Left ventricle myocardium superior (tissue), 1 donor: ENCODE measurements at regions not wholly inside any gene's neighbourhood (a gene's known extent, or its start where the extent isn't known, plus 50 kb on each side); places are given as distances from the start of the nearest gene placed in this dataset.
"Not testable (repeated sequence)": the region's sequence is repeated elsewhere in the genome, so short reads cannot be mapped to it uniquely, and the experiment has no call there.

Experiments used
- ATAC-seq: fragments of 200-7000 bp; cut with Tn5 transposase; one replicate; pipeline ENCODE4 v1.9.1; 2020; ENCODE audit warnings: mild to moderate bottlenecking, moderate library complexity
- DNase-seq: peaks from one replicate; pipeline ENCODE4 v3.0.0-alpha.2; 2020
- intact Hi-C: fragments of 100-400 bp; cut with micrococcal nuclease; formaldehyde crosslinking; loops from one replicate; pipeline ENCODE4 v1.11.0; 2022
- donor health status: DM: no; HTN: yes; CAD: no; lungs with severe emphysema.

DNA sequence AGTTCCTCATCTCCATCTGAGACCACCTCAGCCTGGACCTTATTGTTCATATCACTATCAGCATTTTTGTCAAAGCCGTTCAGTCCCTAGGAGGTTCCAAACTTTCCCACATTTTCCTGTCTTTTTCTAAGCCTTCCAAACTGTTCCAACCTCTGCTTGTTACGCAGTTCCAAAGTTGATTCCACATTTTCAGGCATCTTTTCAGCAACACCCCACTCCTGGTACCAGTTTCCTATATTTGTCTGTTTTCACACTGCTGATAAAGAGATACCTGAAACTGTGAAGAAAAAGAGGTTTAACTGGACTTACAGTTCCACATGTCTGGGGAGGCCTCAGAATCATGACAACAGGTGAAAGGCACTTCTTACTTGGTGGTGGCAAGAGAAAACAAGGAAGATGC lies 622.1 kb downstream of the MAT2B start:
- ATAC-seq (no peak), DNase-seq (no peak)
- intact Hi-C loops: no loop called here

GRCh38 chr5:164132358-164132757 lies 626.9 kb downstream of the MAT2B start:
- DNase-seq: no peak

GRCh38 chr5:164137095-164137494 lies 631.7 kb downstream of the MAT2B start:
- ATAC-seq (no peak), DNase-seq (no peak)
- intact Hi-C loops: no loop called here

More at GRCh38 chr5:164132358-164132757, 626.9 kb downstream of the MAT2B start:
- intact Hi-C loops: no loop called here
- ATAC-seq: no peak

DNA sequence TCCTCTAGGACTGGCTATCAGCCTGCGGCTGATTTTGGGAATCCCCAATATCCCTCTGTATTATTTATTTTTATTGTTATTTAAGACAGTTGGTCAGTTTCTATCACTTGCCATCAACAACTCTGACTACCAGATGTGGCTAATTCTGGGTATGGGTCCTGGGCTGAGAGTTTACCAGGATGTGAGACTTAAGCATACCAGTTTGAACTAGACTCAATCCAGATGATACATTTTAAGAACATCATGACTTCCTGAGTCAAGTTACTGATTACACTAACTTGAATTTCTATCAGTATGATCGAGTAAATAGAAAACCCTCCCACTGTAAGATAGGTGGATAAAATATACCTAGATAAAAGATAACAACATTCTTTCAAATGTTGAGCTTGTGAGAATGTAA lies 634.0 kb downstream of the MAT2B start:
- intact Hi-C loops: no loop called here
- ATAC-seq (no peak), DNase-seq (no peak)

DNA sequence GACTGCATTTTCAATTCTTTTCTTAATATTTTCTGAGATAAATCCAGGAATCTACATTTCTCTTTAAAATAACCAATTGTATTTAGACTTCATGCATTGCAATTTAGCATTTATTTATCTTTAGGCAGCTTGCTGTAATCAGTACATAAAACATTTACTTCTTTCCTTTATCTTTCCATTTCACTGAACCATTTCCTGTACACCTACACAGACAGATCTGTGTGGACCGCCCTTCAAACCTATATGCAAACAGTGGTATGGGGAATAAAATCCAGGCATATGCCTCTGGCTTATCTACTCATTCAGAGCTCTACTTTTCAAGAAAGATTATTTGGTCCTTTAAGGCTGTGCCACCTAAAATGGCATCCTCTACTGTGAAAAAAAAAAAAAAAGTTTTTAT lies 640.0 kb downstream of the MAT2B start:
- no peak for ATAC-seq
- intact Hi-C loops: no loop called here
- no peak for DNase-seq

DNA sequence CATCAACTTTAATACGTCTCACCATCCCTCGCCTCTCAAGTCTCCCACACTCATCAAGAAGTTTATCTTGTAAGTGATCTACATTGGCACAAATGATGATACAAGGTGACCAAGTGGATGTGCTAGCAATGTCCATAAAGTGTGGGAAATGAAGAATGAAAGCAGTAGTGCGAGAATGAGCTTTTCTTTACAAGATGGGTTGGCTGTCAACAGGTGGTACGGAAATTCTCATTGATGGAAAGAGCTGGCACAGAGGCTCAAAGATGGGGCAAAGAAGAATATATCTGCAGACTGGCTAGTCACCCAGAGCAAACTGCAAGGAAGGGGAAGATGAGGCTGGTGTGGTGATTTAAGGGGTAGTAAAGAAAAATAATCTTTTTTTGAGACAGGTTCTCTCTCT lies 640.8 kb downstream of the MAT2B start:
- DNase-seq (no peak), ATAC-seq (no peak)
- intact Hi-C loops: no loop called here

DNA sequence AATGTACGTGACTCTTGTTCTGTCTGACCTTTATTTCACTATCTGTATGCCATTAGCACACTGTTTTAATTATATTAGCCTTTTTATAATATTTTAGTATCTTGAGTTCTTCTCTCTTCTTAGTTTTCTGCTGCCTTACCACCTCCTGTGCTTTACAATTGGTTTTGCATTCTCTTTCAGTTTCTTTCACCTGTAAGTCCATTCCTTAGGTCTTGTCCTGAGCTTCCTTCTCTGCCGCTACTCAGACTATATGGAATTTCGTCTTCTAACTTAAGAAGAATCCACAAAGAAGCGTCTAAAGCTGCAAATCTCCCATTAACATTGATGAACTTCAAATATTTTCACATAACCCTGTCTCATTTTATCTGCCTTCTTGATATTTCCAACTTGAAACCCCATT lies 642.9 kb downstream of the MAT2B start:
- DNase-seq (no peak), ATAC-seq (no peak)
- intact Hi-C loops: no loop called here

DNA sequence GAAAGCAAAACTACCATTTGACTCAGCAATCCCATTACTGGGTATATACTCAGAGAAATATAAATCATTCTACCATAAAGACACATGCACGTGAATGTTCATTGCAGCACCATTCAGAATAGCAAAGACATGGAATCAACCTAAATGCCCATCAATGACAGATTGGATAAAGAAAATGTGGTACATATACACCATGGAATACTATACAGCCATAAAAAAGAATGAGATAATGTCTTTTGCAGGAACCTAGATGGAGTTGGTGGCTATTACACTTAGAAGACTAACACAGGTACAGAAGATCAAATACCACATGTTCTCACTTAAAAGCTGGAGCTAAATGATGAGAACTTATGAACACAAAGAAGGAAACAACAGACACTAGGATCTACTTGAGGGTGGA lies 647.1 kb downstream of the MAT2B start:
- ATAC-seq: not testable (repeated sequence)

DNA sequence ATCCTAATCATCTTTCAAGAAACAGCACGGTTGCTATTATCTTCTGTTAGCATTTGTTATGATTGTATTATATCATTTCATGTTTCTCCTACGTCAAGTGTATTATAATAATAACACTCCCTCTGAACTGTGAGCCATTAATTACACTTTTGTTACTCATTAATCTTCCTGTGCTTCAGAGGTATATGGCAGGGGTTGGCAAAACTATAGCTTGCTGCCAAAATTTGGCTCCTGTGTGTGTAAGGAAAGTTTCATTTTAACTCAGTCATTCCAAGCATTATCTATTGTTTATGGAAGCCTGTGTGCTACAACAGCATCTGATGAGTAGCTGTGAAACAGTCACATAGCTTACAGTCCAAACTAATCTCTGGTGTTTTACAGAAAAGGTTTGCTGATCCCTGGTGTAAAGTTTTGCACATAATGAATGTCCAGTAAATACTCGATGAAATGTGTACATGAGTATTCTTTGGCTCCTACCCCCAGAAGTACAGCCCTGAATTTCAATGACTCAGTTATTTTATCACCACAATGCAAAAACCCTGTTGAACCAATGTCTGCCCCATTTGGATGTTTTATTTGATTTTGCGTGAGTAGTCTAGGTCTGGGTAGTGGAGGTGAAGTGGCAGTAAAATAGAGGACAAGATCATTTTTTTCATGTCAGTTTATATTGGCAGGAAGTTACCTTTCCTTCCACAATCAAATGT lies 648.2 kb downstream of the MAT2B start:
- ATAC-seq (no peak), DNase-seq (no peak)
- intact Hi-C loops: no loop called here

More for the DNA sequence above, 647.1 kb downstream of the MAT2B start:
- DNase-seq, intact Hi-C loops: not testable (repeated sequence)

- no peak for DNase-seq
- intact Hi-C loops: no loop called here
- no peak for ATAC-seq
These were observed 665.4 kb downstream of the MAT2B start for GRCh38 chr5:164170814-164171213.

GRCh38 chr5:164175083-164175482 lies 669.7 kb downstream of the MAT2B start:
- intact Hi-C loops: no loop called here
- ATAC-seq (no peak), DNase-seq (no peak)

GRCh38 chr5:164179406-164179805 lies 674.0 kb downstream of the MAT2B start:
- intact Hi-C loops: no loop called here
- ATAC-seq (no peak), DNase-seq (no peak)

- ATAC-seq: no peak
- intact Hi-C loops: no loop called here
- no peak for DNase-seq
These were observed 676.2 kb downstream of the MAT2B start for GRCh38 chr5:164181604-164182003.

- intact Hi-C loops: no loop called here
- ATAC-seq: no peak
- no peak for DNase-seq
These were observed 678.7 kb downstream of the MAT2B start for GRCh38 chr5:164184158-164184557.

DNA sequence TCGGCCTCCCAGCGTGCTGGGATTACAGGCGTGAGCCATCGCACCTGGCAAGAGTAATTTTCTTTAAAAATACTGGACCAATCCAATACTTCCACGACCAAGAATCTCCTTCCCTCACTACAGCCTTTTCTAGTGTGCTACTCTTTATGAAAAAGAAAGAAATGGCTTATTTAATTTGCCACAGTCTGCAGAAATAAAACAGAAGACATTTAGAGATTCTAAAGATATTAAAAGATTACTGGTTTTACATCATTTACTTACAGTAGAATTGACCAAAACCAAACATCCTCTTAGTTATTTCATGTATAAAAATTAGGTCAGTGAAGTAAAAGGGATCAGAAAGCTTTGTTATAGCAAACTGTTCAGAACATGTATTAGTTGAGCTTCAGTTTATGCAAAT lies 679.6 kb downstream of the MAT2B start:
- intact Hi-C loops: no loop called here
- ATAC-seq (no peak), DNase-seq (no peak)

DNA sequence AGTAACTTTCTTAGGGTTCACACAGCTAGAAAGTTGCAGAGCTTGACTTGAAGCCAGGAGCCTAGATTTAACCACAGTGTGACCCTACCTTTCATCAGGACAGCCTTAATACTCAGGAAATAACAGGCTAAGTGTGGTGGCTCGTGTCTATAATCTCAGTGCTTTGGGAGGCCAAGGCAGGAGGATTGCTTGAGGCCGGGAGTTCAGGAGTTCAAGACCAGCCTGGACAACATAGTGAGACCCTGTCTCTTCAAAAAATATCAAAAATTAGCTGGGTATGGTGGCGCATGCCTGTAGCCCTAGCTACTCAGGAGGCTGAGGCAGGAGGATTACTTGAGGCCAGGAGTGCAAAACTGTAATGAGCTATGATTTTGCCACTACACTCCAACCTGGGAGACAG lies 681.1 kb downstream of the MAT2B start:
- intact Hi-C loops: no loop called here
- DNase-seq (no peak), ATAC-seq (no peak)

DNA sequence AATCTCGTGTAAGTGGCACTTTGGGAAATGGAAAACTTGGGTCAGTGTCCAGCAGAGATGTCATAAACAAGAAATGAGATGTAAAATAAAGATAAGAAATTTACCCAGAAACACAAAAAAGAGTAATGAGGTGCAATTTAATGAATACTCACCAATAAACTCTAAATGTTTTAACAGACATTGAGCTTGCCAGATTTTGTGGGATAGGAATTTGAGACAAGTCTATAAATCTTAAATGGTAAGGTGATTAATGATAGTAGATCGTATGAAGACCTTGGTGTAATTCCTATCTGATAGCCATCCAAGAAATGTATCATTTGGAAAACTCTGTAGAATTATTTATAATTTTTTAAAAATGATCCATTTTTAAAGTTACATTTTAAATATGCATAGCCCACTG lies 682.4 kb downstream of the MAT2B start:
- no peak for DNase-seq
- ATAC-seq: no peak
- intact Hi-C loops: no loop called here

DNA sequence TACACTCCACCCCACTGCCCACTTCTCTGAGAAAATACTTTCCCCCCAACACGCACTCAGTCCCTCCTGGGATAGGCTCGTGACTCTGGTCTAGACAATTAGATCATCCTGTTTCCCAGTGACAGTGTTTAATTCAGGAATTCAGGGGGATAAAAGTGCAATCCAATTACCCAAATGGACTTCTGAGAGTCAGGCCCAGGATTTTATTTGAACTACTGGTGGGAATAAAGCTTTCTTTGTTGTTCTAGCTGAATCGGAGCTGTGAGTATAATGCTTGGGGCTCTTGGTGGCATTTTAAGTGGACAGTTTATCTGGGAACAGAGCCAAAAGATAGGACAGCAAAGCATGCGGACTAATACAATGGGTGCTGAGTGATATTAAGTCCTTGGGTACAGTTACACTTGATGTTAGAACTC lies 683.3 kb downstream of the MAT2B start:
- peak; percentile 95 for ATAC-seq
- DNase-seq: no peak
- intact Hi-C loops: no loop called here

DNA sequence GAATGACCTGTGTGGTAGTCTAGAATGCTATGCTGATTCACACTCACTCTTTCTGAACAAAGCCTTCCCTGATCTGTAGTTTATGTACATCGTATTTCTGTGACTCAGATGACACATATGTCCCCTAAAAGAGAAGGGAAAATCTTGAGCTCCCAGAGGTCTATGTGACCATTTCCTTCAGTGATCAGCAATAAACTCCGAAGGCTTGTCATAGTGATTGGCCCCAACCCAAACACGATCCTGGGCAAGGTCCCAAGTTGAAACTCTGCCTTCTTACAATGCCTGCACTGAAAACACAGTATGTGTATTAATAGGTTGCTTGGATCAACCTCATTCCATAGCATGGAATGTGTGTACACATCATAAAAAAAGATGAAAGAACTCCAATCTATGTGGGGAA lies 685.8 kb downstream of the MAT2B start:
- DNase-seq: peak; percentile 28

GRCh38 chr5:164202338-164202737 lies 696.9 kb downstream of the MAT2B start:
- no peak for DNase-seq
- intact Hi-C loops: no loop called here
- no peak for ATAC-seq

More for the DNA sequence above, 685.8 kb downstream of the MAT2B start:
- intact Hi-C loops: no loop called here
- peak; percentile 55 for ATAC-seq

GRCh38 chr5:164203581-164204225 lies 698.3 kb downstream of the MAT2B start:
- intact Hi-C loops: no loop called here
- no peak for DNase-seq
- no peak for ATAC-seq
